ENCODE measurements at regions not wholly inside any gene's neighbourhood (a gene's known extent, or its start where the extent isn't known, plus 50 kb on each side); places are given as distances from the start of the nearest gene placed in this dataset.

DNA sequence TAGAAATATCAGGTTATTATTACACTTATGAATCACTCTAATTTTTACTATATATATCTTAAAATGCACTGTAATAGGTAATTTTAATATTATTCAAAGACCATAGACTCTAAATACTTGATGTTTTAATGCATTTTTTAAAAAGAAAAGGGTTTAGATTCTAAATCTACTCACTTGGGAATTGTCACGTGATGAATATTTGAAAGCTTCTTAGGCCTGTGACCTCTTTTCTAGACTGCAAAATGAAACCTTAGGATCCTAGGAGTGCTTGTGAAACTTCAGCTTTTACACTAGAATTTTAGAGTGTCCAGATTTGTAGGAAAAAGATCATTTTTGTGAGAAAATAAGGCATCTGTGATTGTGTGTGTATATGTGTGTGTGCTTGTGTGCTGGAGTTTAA is 318.0 kb downstream of the HTR1B start:
- DNase-seq (ENCODE audit: low read depth, low spot score) = no peak
- Histone ChIP-seq H3K9ac (ENCODE audit: control insufficient read depth, extremely low read depth, insufficient read depth, low read length) (no peak overlapping the region), H3K4me3 (ENCODE audit: control insufficient read depth in 2 of 3, extremely low read depth in 1 of 3, insufficient read depth in 2 of 3, low read depth in 1 of 3, low read length in 3 of 3) (no peak overlapping the region), H3K4me2 (ENCODE audit: control insufficient read depth, extremely low read depth, insufficient read depth, low read depth, low read length) (no peak overlapping the region), H3K4me1 (ENCODE audit: control insufficient read depth, extremely low read depth, insufficient read depth, low read length) (no peaks in the 10 kb centered on the region), H3K36me3 (ENCODE audit: control insufficient read depth in 2 of 2, extremely low read depth in 1 of 2, insufficient read depth in 2 of 2, low read length in 2 of 2) (no peaks in the 10 kb centered on the region), H3K27me3 (ENCODE audit: control insufficient read depth, extremely low read depth, insufficient read depth, low read length) (no peaks in the 10 kb centered on the region), H4K20me1 (ENCODE audit: control insufficient read depth, extremely low read depth, insufficient read depth, low read length) (no peaks in the 10 kb centered on the region), H3K9me1 (ENCODE audit: control insufficient read depth, extremely low read depth, insufficient read depth, low read length) (no peaks in the 10 kb centered on the region), H2AFZ (ENCODE audit: control insufficient read depth, low read length) (no peak overlapping the region), H3K79me2 (ENCODE audit: control insufficient read depth, insufficient read depth, low read length) (no peaks in the 10 kb centered on the region), H3K9me3 (ENCODE audit: control insufficient read depth, low read depth, low read length) (no peaks in the 10 kb centered on the region), H3K27ac (ENCODE audit: control insufficient read depth, insufficient read depth, low read length) (no peak overlapping the region)
- dilution Hi-C loops (cut with MboI; ENCODE audit: extremely low pct_ligation_motif_present, low sequenced_read_pairs) = no loop called here
- TF ChIP-seq EZH2 (IDR thresholded peaks at IDR 0.05; ENCODE audit: low read length) = no peak
- TF ChIP-seq, protein P1, sequence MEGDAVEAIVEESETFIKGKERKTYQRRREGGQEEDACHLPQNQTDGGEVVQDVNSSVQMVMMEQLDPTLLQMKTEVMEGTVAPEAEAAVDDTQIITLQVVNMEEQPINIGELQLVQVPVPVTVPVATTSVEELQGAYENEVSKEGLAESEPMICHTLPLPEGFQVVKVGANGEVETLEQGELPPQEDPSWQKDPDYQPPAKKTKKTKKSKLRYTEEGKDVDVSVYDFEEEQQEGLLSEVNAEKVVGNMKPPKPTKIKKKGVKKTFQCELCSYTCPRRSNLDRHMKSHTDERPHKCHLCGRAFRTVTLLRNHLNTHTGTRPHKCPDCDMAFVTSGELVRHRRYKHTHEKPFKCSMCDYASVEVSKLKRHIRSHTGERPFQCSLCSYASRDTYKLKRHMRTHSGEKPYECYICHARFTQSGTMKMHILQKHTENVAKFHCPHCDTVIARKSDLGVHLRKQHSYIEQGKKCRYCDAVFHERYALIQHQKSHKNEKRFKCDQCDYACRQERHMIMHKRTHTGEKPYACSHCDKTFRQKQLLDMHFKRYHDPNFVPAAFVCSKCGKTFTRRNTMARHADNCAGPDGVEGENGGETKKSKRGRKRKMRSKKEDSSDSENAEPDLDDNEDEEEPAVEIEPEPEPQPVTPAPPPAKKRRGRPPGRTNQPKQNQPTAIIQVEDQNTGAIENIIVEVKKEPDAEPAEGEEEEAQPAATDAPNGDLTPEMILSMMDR (optimal IDR thresholded peaks at IDR 0.05 in 1 of 3, IDR thresholded peaks at IDR 0.05 in 1 of 3, conservative IDR thresholded peaks at IDR 0.05 in 1 of 3; ENCODE audit: extremely low read depth in 1 of 3, insufficient read depth in 2 of 3, low read length in 3 of 3) = no peak
- no peak for FAIRE-seq

DNA sequence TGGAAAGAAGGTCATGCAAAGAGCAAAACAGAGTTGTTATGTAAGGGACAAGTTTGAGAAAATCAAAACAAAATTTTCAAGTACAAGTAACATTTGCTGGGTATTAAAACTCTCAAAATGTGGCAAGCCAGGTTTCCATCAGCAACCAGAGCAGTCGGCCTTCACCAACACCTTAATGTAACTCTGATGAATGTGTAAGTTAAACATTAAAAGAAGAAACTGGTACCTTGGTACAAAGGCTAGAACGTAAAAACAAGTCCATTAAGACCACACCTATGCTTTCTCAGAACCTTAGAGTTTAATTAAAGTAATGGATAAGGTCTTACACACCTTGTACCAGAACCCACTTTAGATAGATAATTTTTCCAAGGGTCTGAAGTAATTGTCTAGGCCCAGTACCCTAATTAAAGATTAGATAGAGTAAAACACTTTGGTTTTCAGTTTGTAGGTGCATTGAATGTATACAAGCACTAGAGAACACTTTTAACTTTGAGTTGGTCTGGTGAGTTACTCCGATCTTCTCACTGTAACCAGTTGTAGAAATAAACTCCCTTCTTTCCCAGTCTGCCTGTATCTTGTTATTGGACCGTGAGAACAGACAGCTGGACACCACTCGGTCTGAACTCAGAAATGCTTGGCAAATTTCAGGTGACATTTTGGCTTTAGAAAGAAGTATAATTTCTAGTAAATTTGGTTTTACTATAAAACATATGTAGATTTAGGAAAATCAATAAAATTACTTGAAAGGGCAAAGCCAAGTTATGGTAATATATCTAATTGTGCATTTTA is 319.4 kb downstream of the HTR1B start:
- Histone ChIP-seq H3K9me3 (ENCODE audit: control insufficient read depth, low read depth, low read length) (no peaks in the 10 kb centered on the region), H3K4me2 (ENCODE audit: control insufficient read depth, extremely low read depth, insufficient read depth, low read depth, low read length) (no peak overlapping the region), H3K4me1 (ENCODE audit: control insufficient read depth, extremely low read depth, insufficient read depth, low read length) (no peaks in the 10 kb centered on the region), H3K4me3 (ENCODE audit: control insufficient read depth in 2 of 3, extremely low read depth in 1 of 3, insufficient read depth in 2 of 3, low read depth in 1 of 3, low read length in 3 of 3) (no peak overlapping the region), H3K79me2 (ENCODE audit: control insufficient read depth, insufficient read depth, low read length) (no peaks in the 10 kb centered on the region), H3K36me3 (ENCODE audit: control insufficient read depth in 2 of 2, extremely low read depth in 1 of 2, insufficient read depth in 2 of 2, low read length in 2 of 2) (no peaks in the 10 kb centered on the region), H3K27ac (ENCODE audit: control insufficient read depth, insufficient read depth, low read length) (no peak overlapping the region), H2AFZ (ENCODE audit: control insufficient read depth, low read length) (peak overlapping the region; percentile 37), H3K9ac (ENCODE audit: control insufficient read depth, extremely low read depth, insufficient read depth, low read length) (no peak overlapping the region), H3K9me1 (ENCODE audit: control insufficient read depth, extremely low read depth, insufficient read depth, low read length) (no peaks in the 10 kb centered on the region), H4K20me1 (ENCODE audit: control insufficient read depth, extremely low read depth, insufficient read depth, low read length) (no peaks in the 10 kb centered on the region), H3K27me3 (ENCODE audit: control insufficient read depth, extremely low read depth, insufficient read depth, low read length) (no peaks in the 10 kb centered on the region)
- TF ChIP-seq, protein P1 (optimal IDR thresholded peaks at IDR 0.05 in 1 of 3, IDR thresholded peaks at IDR 0.05 in 1 of 3, conservative IDR thresholded peaks at IDR 0.05 in 1 of 3; ENCODE audit: extremely low read depth in 1 of 3, insufficient read depth in 2 of 3, low read length in 3 of 3) = no peak
- TF ChIP-seq EZH2 (IDR thresholded peaks at IDR 0.05; ENCODE audit: low read length) = no peak
- no peak for FAIRE-seq
- DNase-seq (ENCODE audit: low read depth, low spot score) = no peak
- dilution Hi-C loops (cut with MboI; ENCODE audit: extremely low pct_ligation_motif_present, low sequenced_read_pairs) = no loop called here

All from keratinocyte (primary cell).